ENCODE measurements at regions not wholly inside any gene's neighbourhood (a gene's known extent, or its start where the extent isn't known, plus 50 kb on each side); places are given as distances from the start of the nearest gene placed in this dataset.
A peak's percentile ranks its signal among the peaks of the same experiment; 100 is the strongest.
"Not testable (repeated sequence)": the region's sequence is repeated elsewhere in the genome, so short reads cannot be mapped to it uniquely, and the experiment has no call there.

DNA sequence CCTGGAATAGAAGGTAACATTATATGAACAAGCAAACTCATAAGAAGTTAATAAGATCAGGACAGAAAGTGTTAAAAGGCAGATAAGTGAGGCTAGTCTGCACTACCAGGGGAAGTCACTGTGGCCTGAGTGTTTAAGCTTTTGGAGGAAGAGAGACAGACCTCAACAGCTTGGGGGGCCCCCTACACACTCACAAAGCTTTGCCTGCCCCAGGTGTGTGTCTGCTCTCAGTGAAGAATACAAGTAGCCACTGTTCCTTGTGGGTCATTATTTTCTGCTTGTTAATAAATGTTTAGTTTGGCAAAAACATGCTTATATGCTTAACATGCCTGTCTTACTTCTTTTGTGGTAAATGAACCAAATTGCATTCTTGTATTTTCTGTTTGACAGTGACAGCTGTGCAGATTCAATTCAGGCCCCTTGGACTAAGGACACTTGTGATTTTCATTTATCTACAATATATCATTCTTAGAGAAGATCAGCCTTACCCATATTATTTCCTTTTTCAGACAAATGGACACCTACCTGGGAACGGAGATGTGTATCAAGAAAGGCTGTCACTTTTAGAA, 50.7 kb upstream of the C12orf71 start:
- no peak for DNase-seq (ENCODE audit: low read depth)

DNA sequence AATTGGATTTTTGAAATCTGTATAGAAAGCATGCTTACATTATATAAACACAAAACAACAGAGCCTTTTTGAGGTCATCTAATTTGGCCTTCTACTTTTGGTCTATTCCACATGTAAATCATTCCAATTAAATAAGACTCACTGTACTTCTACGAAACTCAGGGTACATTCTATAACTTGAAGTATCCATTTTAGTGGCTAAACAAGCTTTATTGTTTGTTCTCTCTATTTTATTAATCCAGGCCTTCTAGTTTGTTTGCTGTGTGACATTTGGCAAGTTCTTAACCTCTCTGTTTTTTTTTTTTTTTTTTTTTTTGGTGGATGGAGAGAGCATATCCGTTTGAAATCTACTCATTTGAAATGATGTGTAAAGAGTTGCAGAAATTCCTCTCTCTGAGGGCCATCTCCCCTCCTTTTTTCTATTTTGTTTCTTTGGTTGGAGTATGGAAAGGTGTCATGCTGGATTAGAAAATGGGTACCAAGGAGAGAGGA, 58.1 kb upstream of the C12orf71 start:
- DNase-seq (ENCODE audit: low read depth) = no peak

DNA sequence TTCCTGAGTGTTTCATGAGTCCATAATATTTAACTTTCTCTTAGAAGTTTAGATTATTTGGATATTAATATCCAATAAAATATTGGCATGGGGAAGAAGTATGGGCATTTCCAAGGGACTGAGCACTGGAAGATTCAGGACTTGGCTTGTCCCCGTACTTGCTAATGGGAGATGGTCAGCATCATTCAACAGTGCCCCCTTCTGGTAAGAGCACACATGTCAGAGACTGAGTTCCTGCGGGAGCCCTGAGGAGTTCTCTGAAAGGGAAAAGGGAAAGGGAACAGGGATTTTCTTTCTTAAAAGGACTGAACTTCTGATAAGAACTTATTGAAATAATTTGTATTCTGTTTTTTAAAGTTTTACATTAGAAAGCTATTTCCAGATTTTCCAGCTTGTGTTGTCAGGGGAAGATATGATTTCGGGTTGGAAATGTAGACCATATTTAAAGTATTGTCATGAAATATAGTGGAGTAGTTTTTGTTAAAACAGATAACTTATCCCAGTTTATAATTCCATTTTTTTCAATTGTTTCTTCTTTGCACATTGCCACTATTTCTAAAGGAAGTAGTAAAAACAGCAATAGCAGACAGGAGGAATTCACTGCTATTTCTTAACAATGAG, 59.8 kb upstream of the C12orf71 start:
- DNase-seq (ENCODE audit: low read depth) = peak; percentile 84

DNA sequence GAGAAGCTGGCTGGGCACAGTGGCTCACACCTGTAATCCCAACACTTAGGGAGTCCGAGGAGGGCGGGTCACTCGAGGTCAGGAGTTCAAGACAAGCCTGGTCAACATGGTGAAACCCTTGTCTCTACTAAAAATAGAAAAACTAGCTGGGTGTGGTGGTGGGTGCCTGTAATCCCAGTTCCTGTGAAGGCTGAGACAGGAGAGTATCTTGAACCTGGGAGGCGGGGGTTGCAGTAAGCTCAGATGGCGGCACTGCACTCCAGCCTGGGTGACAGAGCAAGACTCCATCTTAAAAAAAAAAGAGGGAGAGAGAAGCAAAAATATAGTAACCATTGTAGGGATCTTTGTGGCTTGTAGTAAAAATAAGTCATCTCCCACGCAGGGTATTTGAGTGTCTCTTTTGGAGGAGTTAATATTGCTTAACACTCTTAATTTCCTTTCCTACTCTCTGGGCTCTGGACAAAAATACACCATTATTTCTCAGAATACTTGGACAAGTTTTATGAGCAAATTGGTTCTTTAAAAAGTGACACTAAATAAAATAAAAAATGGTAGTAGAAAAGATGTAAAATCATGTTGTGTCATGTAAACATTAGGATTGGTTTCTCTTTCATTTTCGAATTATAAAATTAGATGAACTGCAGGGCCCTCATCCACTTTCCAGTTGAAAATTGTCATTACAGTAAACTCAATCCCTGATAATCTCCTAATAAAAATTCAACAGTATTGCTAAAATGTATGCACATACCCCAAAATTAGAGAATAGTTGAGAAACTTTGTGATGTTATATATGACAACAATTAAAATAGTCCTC, 61.1 kb upstream of the C12orf71 start:
- peak; percentile 21 for DNase-seq (ENCODE audit: low read depth)

DNA sequence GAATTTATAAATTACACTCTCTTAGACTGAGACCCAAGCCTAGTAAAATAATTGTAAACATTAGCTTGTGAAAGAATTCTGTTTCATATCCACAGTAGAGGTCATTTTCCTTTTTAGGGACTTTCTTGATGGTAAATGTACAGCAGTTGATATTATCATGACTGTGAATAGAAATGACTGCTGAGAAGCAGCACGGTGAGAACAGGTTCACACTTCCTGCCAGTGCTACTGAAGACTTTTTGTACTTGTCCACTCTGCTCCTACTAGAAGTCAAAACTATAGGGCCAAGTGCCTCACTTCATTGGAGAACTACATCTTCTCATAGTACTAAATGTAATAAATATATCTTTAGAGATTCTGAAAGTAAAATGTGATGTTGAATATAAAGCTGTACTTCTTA, 63.3 kb upstream of the C12orf71 start:
- not testable (repeated sequence) for DNase-seq (ENCODE audit: low read depth)

DNA sequence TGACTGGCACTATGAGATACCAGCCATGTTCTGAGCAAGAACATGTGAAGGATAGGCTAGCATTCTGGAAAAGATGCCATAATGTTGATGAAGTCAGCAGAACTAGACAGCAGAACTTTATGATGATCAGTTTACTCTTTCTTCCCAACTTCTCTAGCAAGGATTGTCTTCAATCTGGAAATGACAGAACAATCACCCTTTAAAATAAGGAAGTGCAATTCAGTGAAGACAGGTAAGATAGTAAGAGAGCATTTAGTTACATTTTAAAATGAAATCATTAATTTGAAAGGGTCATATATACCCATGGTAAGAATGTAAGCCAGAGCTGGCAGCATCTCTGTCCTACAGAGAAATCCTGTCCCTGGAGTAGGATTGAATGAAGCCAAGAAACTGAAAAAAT, 66.0 kb upstream of the C12orf71 start:
- DNase-seq (ENCODE audit: low read depth) = no peak

DNA sequence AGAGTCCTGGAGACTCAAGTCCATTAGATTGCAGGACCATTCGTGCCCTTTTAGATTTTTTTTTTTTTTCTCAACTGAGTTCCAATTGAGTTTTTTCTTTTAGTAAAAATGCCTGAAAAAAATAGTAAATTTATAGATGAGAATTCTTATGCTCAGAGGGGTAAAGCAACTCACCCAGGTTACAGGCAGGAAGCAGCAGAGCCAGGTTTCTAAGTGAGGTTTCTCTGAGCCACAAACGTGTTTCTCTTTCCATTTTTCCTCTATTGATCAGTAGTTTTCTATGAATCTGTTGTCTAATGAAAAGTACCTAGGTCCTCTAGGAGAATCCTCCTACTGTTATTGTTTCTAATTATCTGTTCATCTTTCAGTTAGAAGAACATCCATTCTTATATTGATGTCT, 66.4 kb upstream of the C12orf71 start:
- no peak for DNase-seq (ENCODE audit: low read depth)

DNA sequence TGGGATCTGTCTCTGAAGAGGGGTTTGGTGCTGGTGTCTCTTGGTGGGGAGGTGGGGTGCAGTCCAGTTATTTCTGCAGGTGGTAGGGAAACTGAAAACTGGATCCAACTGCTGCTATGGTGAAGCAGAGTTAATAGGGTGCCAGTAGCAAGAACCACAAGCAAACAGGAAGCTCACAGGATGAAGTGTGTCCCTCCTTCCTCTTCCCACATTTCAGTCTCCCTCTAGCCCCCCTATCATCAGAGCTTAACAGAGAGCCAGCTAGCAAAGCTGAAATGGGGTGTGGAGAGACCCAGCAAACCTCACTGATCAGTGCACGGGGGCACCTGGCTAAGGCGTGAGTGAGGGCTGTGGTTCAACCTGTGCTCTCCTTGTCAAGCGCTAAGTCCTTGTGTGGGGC, 69.1 kb upstream of the C12orf71 start:
- DNase-seq (ENCODE audit: low read depth) = no peak

DNA sequence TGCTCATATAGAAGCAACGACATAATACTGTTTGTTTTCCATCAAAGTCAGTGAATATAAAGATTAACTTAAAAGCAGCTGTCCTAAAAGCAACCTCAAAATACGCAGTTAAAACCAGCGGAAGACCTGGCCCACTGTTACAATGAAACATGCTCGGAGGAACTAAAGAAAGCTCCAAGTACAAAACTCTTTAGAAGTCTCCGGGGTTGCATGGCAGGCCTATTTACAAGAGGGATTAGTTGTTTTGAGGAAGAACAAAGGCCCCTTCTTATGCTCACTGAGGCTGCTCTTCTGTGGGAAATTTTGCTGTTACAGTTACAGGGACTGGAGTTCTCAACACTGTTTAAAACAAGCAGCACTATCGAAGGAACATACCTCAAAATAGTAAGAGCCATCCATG, 75.9 kb upstream of the C12orf71 start:
- no peak for DNase-seq (ENCODE audit: low read depth)

DNA sequence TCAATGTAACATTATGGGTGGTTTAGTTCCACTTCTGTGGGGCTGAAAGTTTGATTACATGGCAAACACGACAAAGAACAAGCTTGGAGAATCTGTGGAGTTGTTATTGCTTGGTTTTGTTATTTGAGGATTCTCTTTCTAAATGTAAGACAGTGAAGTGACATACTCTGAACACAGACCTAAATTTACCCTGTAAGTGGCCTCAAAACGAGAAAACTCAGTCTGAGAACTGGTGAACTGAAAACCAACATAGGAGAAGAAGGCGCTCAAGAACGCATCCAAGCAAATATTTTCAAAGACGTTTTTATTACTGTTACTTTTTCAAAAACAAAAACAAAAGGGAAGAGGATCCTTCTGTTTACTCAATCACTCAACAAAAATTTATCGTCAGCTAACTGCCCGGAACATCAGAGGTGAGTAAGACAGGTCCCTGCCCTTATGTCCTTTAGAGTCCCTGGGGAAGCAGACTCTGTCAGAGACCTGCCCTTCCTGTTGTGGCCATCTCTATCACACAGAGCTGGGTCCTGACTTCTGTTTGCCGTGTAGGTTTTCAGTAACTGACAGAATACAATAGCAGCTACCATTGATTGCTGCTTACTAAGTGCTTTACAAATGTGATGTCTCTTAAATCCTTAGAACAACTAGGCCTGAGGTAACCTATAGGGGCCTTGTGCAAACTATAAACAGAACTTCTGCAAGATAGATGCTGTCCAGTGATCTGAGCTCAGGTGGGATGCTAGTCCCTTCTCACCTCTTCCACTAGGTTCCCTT, 79.3 kb upstream of the C12orf71 start:
- DNase-seq (ENCODE audit: low read depth) = no peak

DNA sequence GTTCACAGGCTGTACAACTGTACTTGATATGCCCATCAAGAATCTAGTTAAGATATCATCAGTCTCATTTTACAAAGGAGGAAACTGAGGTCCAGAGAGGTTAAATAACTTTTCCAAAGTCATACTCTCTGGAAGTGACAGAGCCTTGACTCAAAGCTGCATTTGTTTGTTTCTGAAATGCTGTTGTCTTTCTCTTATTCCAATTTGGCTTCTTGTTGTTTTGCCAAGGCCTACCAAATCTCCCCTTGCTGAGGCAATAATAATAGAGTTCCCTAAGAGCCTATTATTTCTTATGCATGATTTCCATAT, 79.8 kb upstream of the C12orf71 start:
- no peak for DNase-seq (ENCODE audit: low read depth)

DNA sequence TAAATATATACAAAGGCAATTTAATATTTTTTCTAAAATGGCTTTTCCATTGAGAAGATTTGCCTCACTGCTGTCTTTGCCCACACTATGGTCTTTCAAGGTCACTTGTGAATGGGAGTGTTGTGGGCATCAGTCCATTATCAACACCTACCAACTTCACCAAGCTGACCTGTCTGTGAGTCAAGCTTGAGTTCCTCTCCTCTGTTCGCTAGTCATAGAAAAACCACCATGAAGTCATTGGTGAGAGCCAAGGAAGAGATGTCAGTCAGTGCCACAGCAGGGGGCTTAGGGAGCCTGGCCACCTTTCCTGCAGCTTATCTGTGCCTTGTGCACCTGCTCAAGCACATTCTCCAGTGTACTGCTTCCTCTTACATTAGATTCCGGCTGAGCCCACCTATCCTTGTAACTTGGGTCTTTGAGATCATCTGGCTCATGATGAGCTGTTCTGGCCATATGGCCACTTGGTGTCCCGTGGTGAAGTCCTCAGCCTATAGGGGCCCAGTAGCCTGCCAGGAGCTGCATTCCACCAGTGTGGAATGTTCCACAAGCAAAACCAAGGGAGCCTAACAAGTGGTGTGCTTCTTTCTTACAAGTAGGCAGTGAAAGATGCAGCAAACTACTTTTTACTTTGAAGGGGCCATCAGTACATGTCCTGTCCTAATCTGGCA, 80.8 kb upstream of the C12orf71 start:
- peak; percentile 75 for DNase-seq (ENCODE audit: low read depth)

DNA sequence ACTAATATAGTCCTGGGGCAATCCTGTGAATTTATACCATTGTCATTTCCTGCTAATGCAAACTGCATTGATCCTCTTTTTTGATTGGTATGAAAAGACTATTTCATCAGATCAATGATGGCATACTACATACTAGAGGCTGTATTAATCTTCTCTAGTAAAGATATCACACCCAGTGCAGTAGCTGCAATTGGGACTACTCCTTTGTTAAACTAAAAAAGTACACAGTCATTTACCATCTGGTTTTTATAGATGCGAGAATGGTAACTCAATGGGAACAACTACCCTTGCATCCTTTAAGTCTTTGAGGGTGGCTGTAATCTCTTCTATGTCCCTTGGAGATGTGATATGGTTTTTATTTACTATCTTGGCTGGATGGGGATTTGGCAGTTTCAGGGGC, 80.2 kb upstream of the STK38L start:
- DNase-seq (ENCODE audit: low read depth) = no peak

DNA sequence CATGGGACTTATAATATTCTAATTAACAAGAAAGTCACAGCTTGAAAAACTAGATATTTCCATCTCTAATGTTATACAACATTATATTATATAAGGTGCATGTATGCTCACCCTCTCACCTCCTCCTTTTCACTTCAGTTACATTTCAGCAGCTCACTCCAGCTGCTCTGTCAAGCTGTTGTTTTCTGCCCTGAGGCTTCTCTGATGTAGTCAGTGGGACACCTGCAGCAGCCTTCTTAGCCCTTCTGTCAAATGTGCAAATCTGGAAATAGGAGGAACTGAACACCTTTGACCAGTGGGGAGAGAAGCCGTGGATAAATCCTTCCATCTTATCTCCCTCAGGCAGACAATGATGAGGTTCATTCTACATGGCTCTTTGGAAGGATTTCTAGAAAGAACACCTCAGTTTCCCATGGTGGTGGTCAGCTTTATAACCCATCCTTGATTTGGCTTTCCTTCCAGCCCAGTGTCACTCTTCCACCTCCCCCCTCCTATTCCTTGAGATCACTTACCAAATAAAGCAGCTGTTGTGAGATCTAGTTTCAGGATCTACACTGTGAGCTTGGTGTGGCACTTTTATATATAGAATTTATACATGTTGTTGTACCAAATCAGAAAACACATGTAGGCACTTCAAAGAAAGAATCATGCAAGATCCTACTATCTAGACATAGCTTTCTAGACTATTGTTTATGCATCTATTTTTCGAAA, 79.6 kb upstream of the STK38L start:
- no peak for DNase-seq (ENCODE audit: low read depth)

DNA sequence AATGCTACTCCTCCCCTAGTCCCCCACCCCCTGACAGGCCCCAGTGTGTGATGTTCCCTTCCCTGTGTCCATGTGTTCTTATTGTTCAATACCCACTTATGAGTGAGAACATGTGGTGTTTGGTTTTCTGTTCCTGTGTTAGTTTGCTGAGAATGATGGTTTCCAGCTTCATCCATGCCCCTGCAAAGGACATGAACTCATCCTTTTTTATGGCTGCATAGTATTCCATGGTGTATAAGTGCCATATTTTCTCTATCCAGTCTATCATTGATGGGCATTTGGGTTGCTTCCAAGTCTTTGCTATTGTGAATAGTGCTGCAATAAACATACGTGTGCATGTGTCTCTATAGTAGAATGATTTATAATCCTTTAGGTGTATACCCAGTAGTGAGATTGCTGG, 78.1 kb upstream of the STK38L start:
- not testable (repeated sequence) for DNase-seq (ENCODE audit: low read depth)

DNA sequence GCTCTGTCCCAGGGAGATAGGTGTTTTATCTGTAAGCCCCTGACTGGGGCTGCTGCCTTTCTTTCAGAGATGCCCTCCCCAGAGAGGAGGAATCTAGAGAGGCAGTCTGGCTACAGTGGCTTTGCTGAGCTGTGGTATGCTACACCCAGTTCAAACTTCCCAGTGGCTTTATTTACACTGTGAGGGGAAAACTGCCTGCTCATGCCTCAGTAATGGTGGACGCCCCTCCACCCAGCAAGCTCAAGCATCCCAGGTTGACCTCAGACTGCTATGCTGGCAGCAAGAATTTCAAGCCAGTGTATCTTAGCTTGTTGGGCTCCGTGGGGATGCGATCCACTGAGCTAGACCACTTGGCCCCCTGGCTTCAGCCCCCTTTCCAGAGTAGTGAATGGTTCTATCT, 72.6 kb upstream of the STK38L start:
- DNase-seq (ENCODE audit: low read depth) = not testable (repeated sequence)

DNA sequence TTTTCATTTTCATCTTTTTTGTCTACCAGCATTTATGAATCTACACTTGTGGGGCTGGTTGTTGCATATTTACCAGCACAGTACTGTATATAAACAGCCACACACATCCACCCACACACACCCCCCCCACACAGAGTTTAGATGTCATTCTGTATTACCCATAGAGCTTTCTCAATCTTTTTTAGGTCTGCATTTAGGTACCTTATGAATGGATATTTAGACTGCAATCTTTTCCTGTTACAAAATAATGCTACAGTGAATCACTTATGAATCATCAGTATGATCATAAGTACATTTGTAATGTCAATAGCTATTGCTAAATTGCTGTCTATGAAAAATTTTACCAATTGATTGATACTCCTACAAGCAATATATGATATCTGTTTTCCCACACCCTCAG, 67.3 kb upstream of the STK38L start:
- peak; percentile 81 for DNase-seq (ENCODE audit: low read depth)

DNA sequence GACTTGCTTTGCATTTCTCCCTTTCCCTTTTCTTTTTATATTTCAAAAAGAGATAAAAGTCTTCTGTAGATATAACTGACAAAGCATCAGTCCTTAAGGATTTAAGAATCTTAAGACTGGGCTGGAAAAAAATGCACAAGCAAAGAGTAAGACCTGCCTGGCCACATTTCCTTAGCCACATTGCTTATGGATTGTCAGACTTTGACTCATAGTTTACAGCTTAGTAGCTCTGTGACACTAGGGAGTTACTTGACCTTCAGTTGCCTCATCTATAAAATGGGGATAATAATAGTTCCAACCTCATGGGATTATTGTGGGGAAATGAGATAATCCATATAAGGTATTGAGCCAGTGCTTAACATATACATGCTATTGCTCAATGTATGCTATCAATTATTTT, 66.4 kb upstream of the STK38L start:
- peak; percentile 75 for DNase-seq (ENCODE audit: low read depth)

DNA sequence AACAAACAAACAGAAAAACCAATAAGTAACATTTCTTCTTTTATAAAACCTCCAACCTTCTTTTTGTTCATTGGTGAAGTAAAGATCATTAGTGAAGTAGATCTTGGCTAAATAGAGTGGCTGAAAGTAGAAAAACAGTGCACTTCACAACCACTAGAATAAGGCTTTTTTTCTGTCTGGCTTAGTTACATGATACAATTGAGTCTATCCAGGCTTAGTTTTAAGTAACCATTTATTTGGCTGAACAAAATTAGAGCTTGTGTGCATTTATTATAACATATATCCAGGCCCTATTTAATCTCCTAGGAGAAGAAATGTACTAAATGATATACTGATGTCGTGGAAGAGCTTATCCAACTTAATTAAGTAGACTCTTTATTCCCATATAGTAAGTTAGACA, 65.8 kb upstream of the STK38L start:
- no peak for DNase-seq (ENCODE audit: low read depth)

DNA sequence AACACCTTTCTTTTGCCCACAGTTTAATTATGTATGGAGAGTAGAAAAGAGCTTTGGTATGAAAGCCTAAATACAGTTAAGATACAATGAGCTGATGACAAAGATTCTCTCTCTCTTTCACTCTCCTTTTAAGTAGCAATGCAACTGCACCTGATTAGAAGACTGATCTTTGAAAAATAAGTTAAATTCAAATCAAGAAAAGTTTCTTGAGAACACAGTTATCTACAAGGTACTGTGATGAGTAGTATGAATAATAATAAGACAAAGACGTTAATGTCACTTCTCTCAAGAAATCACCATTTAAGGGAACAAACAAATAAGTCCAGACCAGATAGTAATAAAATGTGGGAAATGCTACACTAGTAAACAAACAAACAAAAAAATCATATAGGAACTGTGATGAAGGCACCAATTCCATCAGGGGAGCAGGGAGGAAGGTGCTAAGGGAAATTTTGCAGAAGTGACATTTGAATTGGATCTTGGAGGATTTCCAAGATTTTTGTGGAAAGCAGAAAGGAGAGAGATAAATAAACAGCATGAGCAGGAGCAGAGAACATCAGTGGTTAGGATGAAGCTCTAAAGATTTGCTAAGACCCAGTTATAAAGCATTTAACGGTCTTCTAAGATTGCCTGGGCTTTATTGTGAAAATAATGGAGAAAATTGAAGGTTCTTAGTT, 65.2 kb upstream of the STK38L start:
- DNase-seq (ENCODE audit: low read depth) = no peak
